H54 (cell line): ENCODE measurements at regions not wholly inside any gene's neighbourhood (a gene's known extent, or its start where the extent isn't known, plus 50 kb on each side); places are given as distances from the start of the nearest gene placed in this dataset.

ENCODE experiments used
- DNase-seq: peaks from one replicate; pipeline ENCODE4 v3.0.0; 2011; ENCODE audit warnings: low spot score, mixed read lengths; ENCODE audit not compliant: insufficient read length
- FAIRE-seq: peaks from 3 replicates; lab custom pipeline; 2011; peaks lifted over from hg19 to GRCh38; lab: Jason Lieb, UNC
- POLR2A ChIP-seq: IDR thresholded peaks from 2 replicates; pipeline ENCODE4 v1.6.1; 2011; ENCODE audit warnings: low read depth, mild to moderate bottlenecking, low read length

DNA sequence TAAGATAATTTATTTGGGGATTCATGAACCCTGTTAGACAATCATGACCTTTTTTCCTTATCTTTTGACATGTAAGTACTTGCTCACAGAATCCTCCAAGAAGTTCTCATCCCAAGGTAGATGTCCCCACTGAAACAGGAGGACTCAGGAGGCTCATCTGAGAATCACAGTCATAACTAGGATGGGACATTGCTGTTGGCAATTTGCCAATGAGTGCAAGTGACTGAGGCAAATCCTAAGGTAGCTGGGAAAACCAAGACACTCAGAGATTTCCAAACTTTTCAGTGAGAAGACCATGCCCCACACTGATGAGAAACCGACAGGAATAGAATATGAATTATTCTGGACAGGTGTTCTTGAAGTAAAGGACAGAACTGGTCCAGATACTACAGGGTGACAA is 735.0 kb downstream of the TMEM182 start:
- no peak for FAIRE-seq
- DNase-seq = no peak
- no peak for TF ChIP-seq POLR2A

DNA sequence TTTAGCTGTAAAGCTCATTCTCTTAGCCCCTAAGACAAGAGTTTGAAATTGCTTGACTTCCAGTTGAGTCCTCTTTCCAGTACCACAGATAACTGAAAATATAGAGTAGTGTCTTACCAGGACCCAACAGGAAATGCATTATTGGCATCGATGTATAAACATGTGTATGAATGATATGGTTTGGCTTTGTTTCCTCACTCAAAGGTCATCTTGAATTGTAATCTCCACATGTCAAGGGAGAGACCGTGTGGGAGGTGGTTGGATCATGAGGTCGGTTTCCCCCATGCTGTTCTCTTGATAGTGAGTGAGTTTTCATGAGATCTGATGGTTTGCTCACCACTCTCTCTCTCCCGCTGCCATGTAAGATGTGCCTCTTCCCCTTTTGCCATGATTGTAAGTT is 745.0 kb downstream of the TMEM182 start:
- FAIRE-seq (no peak), DNase-seq (no peak)
- no peak for TF ChIP-seq POLR2A

DNA sequence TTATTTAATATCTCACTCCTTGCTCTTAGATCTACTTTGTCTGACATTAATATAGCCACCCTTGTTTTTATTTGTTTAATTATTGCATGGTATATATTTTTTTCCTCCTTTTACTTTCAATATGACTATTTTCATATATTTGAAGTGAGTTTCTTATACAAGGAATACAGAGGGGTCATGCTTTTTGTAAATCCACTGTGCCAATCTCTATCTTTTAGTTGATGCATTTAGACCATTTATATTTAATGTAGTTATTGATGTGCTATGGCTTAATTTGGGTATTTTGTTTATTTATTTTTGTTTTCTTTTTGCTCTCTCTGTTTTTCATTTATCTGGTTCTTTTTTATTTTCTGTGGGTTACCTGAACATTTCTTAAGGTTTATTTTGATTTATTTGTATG is 750.6 kb downstream of the TMEM182 start:
- FAIRE-seq (no peak), DNase-seq (no peak)
- no peak for TF ChIP-seq POLR2A

DNA sequence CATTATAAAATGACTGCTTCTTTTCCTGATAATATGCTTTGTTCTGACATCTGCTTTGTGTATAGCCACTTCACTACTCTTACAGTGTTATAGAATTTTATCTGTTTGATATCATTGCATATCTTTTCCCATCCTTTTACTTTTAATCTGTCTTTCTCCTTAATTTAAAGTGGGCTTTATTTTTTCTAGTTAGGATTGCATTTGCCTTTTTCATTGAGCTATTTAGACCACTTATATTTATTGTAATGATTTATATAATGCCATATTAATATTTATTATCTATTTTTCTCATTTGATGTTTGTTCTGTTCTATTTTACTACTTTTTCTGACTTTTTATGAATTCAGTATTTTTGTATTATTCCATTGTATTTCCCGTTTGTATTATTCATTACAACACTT is 758.7 kb downstream of the TMEM182 start:
- FAIRE-seq (no peak), DNase-seq (no peak)
- TF ChIP-seq POLR2A = no peak

DNA sequence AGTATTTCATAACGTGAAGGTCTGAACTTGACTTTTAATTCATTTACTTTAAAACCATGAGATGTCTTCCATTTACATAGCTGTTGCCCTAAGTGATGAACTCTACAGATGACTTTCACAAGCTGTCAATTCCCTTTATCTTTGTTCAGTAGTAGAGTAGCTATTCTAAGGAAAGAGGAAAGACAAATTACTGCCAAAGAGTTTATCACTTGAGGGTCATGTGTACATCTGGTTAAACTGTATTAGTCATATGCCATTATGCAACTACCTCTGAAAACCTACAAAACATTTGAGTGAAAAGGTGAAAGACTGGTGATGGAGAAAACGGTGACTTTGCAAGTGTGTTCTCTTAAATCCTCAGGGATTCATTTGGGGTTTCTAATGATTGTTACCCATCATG is 763.9 kb downstream of the TMEM182 start:
- DNase-seq (no peak), FAIRE-seq (no peak)
- TF ChIP-seq POLR2A = no peak

DNA sequence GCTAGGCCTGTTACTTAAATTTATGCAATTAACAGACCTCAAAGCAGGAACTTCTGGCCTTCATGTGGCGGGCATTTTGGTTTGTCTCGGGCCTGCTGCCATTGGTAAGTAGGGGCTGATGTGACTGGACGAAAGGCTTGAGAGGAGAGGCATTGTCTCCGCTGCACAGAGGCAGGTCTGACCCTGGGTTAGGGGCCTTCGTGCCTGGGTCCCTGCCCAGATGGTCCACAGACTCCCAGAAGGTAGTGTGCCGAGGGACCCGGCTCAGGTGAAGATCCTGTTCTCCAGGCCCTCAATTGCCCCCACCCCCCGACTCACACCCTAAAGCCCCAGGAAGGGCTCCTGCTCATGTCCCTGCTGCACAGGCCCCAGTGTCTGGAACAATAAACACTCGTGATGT is 764.9 kb downstream of the TMEM182 start:
- TF ChIP-seq POLR2A = no peak
- FAIRE-seq (no peak), DNase-seq (no peak)

DNA sequence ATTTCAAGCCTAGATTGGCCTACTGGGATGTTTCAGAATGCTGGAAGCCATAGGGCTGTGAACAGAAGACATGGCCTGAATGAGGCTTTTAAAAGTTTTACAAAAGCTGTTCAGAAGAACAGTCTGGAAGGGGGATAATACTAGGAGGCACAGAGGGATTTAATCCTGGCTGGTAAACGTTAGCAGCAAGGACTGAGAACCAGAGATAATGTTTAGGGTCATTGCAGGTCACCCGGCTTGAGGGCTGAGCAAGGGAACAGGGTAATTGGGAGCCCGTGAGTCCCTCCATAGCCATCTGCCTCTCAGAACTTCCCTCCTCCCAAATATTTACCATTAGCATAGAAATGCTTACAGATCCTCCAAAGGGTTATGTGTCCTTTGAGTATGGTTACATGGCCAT is 765.4 kb downstream of the TMEM182 start:
- FAIRE-seq = no peak
- no peak for DNase-seq

DNA sequence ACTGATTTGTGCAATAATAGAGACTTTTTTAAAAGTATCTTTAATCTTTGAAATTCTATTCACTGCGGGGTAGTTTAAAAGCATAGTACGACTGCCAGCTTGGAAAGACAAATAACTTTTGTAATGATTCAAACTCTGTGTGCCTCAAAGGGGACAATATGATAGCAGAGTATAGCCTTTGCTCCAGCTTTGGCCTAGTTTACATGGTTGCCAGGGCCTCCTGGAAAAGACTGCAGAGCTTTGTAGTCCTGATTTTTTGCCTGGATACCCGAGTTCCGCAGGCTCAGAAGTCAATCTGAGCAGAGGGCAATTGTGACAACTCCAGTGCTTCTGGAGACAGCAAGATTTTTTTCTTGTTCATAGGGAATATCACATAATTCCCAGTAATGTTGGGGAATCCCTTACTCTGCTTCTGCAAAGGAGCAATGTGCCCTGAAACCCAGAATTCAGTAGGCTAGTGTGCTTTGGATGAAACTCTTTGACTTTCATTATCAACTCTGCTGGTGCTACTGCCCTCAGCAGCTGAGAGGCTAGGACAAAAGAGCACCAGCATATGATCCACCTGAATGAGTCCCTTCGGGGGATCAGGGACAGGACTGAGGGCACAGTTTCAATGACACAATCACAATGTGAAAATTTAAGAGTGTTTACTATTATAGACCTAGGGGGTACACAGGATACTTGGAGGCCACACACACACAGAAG is 768.1 kb downstream of the TMEM182 start:
- DNase-seq (no peak), FAIRE-seq (no peak)
- no peak for TF ChIP-seq POLR2A

More for the DNA sequence above, 765.4 kb downstream of the TMEM182 start:
- no peak for TF ChIP-seq POLR2A

DNA sequence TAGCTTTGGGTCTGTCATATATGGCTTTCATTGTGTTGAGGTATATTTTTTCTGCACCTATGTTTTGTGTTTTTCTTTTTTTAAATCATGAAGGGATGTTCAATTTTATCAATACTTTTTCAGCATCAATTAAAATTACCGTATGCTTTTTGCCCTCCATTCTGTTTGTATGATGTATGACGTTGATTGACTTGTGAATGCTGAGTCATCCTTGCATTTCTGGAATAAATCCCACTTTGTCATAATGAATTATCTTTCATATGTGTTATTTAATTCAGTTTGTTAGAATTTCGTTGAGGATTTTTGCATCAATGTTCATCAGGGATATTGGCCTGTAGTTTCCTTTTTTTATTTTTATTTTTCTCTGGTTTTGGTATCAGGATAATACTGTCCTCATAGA is 790.9 kb downstream of the TMEM182 start:
- no peak for DNase-seq
- FAIRE-seq = no peak

DNA sequence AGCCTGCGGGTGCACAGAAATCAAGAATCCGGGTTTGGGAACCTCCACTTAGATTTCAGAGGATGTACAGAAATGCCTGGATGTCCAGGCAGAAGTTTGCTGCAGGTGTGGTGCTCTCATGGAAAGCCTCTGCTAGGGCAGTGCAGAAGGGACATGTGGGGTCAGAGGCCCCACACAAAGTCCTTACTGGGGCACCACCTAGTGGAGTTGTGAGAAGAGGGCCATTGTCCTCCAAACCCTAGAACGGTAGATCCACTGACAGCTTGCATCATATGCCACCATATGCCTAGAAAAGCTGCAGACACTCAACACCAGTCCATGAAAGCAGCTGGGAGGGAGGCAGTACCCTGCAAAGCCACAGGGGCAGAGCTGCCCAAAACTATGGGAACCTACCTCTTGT is 833.0 kb downstream of the TMEM182 start:
- TF ChIP-seq POLR2A = no peak
- DNase-seq (no peak), FAIRE-seq (no peak)

More for the DNA sequence above, 790.9 kb downstream of the TMEM182 start:
- TF ChIP-seq POLR2A = no peak

DNA sequence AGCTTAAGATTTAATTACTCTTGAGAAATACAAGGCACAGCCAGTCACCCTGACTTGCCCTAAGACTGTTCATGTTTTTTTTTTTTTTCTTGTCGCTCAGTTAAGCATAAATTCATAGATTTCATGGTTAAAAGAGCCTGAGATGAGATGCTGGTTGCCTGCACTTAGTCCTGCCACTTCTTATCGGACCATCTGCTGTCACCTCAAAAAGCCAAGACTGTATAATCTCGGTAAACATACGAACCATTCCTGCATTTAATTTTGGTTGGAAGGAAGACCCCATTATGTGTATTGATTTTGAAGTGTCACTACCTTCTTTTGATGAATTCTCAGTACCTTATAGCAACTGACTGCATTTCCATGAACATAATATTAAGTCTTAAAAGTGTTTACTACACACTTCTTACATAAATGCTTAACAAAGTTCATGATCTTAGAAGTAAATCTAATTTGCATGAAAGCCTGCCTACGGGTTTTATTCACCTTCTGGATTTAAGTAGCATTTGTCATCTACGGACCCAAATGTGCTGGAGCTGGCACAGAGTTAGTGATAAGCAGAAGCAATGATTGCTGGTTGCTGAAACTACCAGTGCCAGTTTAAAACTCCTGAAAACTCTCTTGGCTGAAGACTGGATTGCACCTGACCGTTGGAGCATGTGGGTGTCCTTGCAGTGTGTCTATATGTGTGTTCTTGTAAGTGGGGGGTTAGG is 843.4 kb downstream of the TMEM182 start:
- TF ChIP-seq POLR2A = no peak
- no peak for DNase-seq
- no peak for FAIRE-seq

DNA sequence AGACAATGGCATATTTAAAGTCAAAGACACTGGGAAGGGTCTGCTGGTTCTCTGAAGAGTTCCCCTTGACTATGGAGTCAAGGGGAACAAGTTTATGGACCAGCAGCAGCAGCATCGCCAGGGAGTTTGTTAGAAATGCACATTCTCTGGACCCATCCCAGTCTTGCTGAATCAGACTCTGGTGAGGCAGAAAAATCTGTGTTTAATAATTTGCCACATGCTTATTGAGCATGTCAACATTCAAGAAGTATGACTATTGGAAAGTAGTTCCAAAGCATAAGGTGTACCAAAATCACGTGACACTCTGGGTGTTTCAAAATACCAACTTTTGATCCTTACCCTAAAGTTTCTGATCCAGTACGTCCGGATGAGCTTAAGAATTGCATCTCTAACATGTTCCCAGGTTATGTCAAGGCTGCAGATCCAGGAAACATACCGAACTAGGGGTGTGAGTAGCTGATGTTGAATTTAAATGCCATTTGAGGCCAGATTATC is 853.8 kb downstream of the TMEM182 start:
- DNase-seq = no peak
- no peak for FAIRE-seq
- TF ChIP-seq POLR2A = no peak

DNA sequence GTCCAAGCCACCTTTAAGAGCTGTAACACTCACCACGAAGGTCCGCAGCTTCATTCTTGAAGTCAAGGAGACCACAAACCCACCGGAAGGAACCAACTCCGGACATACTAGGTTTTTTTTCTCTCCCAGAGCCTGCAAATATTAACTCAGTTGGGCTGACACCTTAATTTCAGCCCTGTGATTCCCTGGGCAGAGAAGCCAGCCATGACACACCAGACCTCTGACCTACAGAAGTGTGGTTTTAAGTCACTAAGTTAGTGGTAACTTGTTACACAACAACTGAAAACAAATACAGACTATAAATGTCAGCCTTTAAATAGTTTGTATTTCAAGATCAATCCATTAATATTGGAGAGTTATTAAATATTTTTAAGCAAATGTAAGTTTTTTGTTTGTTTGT is 855.1 kb downstream of the TMEM182 start:
- no peak for FAIRE-seq
- TF ChIP-seq POLR2A = no peak
- DNase-seq = no peak

DNA sequence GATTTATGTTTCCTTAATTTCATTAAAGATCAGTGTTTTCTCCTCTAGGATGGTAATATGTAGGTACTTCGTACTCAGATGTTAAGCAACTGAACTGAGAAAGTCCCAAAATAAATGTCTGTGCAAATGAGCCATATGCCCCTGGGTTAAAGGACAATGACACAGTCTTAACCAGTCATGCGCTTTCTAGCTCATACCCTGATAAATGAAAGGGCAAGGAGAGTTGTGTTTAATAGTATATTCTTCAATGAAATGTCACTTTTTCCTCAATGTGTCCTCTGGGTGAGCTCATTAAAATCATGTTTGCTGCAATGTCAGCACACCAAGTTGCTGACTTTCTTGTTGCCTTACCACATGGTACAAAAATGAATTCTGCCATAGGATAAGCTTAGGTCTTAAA is 856.3 kb downstream of the TMEM182 start:
- no peak for TF ChIP-seq POLR2A
- no peak for DNase-seq
- FAIRE-seq = no peak

DNA sequence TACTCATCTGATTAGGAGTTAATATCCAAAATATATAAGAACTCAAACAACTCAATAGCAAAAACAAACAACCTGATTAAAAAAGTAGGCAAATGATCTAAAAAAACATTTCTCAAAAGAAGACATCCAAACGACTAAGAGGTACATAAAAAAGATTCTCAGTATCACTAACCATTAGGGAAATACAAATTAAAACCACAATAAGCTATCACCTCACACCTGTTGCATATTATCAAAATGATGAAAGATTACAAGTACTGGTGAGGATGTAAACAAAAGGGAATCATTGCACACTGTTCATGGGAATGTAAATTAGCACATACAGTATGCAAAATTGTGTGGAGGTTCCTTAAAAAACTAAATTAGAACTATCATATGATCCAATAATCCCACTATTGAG is 865.5 kb downstream of the TMEM182 start:
- DNase-seq = no peak
- FAIRE-seq = no peak
- TF ChIP-seq POLR2A = no peak
